ENCODE measurements at regions not wholly inside any gene's neighbourhood (a gene's known extent, or its start where the extent isn't known, plus 50 kb on each side); places are given as distances from the start of the nearest gene placed in this dataset.
A peak's percentile ranks its signal among the peaks of the same experiment; 100 is the strongest.
"Not testable (repeated sequence)": the region's sequence is repeated elsewhere in the genome, so short reads cannot be mapped to it uniquely, and the experiment has no call there.

GRCh38 chrX:3504916-3505315, 158.5 kb upstream of the MXRA5 start:
- DNase-seq: no peak

- no peak for DNase-seq
These were observed 155.5 kb upstream of the MXRA5 start for GRCh38 chrX:3501833-3502535.

GRCh38 chrX:3495836-3496769, 149.7 kb upstream of the MXRA5 start:
- not testable (repeated sequence) for DNase-seq

GRCh38 chrX:3493605-3494004, 147.2 kb upstream of the MXRA5 start:
- no peak for DNase-seq

- no peak for DNase-seq
These were observed 139.3 kb upstream of the MXRA5 start for GRCh38 chrX:3485727-3486126.

- no peak for DNase-seq
These were observed 132.6 kb upstream of the MXRA5 start for GRCh38 chrX:3479026-3479425.

- DNase-seq: no peak
These were observed 130.5 kb upstream of the MXRA5 start for GRCh38 chrX:3476973-3477372.

GRCh38 chrX:3470211-3470679, 123.8 kb upstream of the MXRA5 start:
- peak; percentile 74 for DNase-seq

GRCh38 chrX:3468031-3468430, 121.6 kb upstream of the MXRA5 start:
- DNase-seq: no peak

GRCh38 chrX:3465017-3465416, 118.6 kb upstream of the MXRA5 start:
- DNase-seq: no peak

GRCh38 chrX:3462166-3462508, 115.7 kb upstream of the MXRA5 start:
- no peak for DNase-seq

- DNase-seq: no peak
These were observed 115.1 kb upstream of the MXRA5 start for GRCh38 chrX:3461397-3462165.

- no peak for DNase-seq
These were observed 109.3 kb upstream of the MXRA5 start for GRCh38 chrX:3455796-3456195.

- no peak for DNase-seq
These were observed 105.1 kb upstream of the MXRA5 start for GRCh38 chrX:3451571-3451970.

GRCh38 chrX:3450881-3451570, 104.6 kb upstream of the MXRA5 start:
- no peak for DNase-seq

GRCh38 chrX:3449287-3449686, 102.8 kb upstream of the MXRA5 start:
- DNase-seq: no peak

- no peak for DNase-seq
These were observed 102.1 kb upstream of the MXRA5 start for GRCh38 chrX:3448563-3448962.

GRCh38 chrX:3445806-3446490, 99.5 kb upstream of the MXRA5 start:
- DNase-seq: no peak

GRCh38 chrX:3443184-3443583, 96.7 kb upstream of the MXRA5 start:
- DNase-seq: no peak

GRCh38 chrX:3442691-3443090, 96.2 kb upstream of the MXRA5 start:
- DNase-seq: no peak

- DNase-seq: no peak
These were observed 94.5 kb upstream of the MXRA5 start for GRCh38 chrX:3440981-3441380.

- DNase-seq: not testable (repeated sequence)
These were observed 89.5 kb upstream of the MXRA5 start for GRCh38 chrX:3435916-3436315.

Measured in NCI-H226 (cell line).